OCI-LY1 (cell line): ENCODE measurements at regions not wholly inside any gene's neighbourhood (a gene's known extent, or its start where the extent isn't known, plus 50 kb on each side); places are given as distances from the start of the nearest gene placed in this dataset.

Source experiments
- CTCF ChIP-seq: fragments of 200-600 bp; sonication (generic), shearing (Covaris generic); IDR thresholded peaks from 2 replicates; pipeline ENCODE4 v1.5.1; 2017; ENCODE audit warnings: mild to moderate bottlenecking, antibody characterized with exemption, low read length, moderate library complexity, mixed read lengths
- EZH2 ChIP-seq: fragments of 200-600 bp; sonication (generic), shearing (Covaris generic); IDR thresholded peaks from 2 replicates; pipeline ENCODE4 v1.8.0; 2017; ENCODE audit warnings: borderline replicate concordance, mixed run types, mild to moderate bottlenecking, antibody characterized with exemption, low read length, moderate library complexity, mixed read lengths

- TF ChIP-seq CTCF (no peak), EZH2 (no peak)
Observed at GRCh38 chr1:191279266-191279800, 801.7 kb upstream of the BRINP3 start.
